ENCODE measurements at regions not wholly inside any gene's neighbourhood (a gene's known extent, or its start where the extent isn't known, plus 50 kb on each side); places are given as distances from the start of the nearest gene placed in this dataset.

- no peak for TF ChIP-seq ZNF565 (CRISPR knock-in tag; conservative IDR thresholded peaks at IDR 0.05; ENCODE audit: low read depth)
- TF ChIP-seq CSDC2 (CRISPR knock-in tag; IDR thresholded peaks at IDR 0.05), result no peak
- TF ChIP-seq ZFP3 (CRISPR knock-in tag; IDR thresholded peaks at IDR 0.05), result no peak
- no peak for TF ChIP-seq PATZ1 (CRISPR knock-in tag; IDR thresholded peaks at IDR 0.05; ENCODE audit: borderline replicate concordance)
- TF ChIP-seq CREB5 (CRISPR knock-in tag; IDR thresholded peaks at IDR 0.05; ENCODE audit: low read depth), result no peak
- TF ChIP-seq GLIS3 (CRISPR knock-in tag; IDR thresholded peaks at IDR 0.05), result no peak
- no peak for TF ChIP-seq SNAI2 (CRISPR knock-in tag; IDR thresholded peaks at IDR 0.05)
- no peak for TF ChIP-seq TCF4 (CRISPR knock-in tag; IDR thresholded peaks at IDR 0.05; ENCODE audit: borderline replicate concordance)
- no peak for TF ChIP-seq ESRRG (CRISPR knock-in tag; IDR thresholded peaks at IDR 0.05)
- no peak for TF ChIP-seq RARB (CRISPR knock-in tag; IDR thresholded peaks at IDR 0.05)
- TF ChIP-seq BACH2 (CRISPR knock-in tag; IDR thresholded peaks at IDR 0.05; ENCODE audit: borderline replicate concordance), result no peak
- TF ChIP-seq ISL1 (CRISPR knock-in tag; IDR thresholded peaks at IDR 0.05), result no peak
- no peak for TF ChIP-seq TSHZ2 (CRISPR knock-in tag; IDR thresholded peaks at IDR 0.05)
These were observed 84.2 kb downstream of the YIPF5 start for GRCh38 chr5:144086295-144086694.
